Ishikawa (cell line): ENCODE measurements at regions not wholly inside any gene's neighbourhood (a gene's known extent, or its start where the extent isn't known, plus 50 kb on each side); places are given as distances from the start of the nearest gene placed in this dataset.

Source experiments
- CEBPB ChIP-seq: IDR thresholded peaks from 2 replicates; pipeline ENCODE4 v1.6.1; 2012
- CREB1 ChIP-seq: IDR thresholded peaks from 2 replicates; pipeline ENCODE4 v1.6.1; 2012; ENCODE audit warnings: low read depth
- EGR1 ChIP-seq: IDR thresholded peaks from 2 replicates; pipeline ENCODE4 v1.6.1; 2012
- EP300 ChIP-seq: IDR thresholded peaks from 2 replicates; pipeline ENCODE4 v1.6.1; 2012; ENCODE audit warnings: borderline replicate concordance
- FOXM1 ChIP-seq: IDR thresholded peaks from 2 replicates; pipeline ENCODE4 v1.6.1; 2012; ENCODE audit warnings: low read depth, borderline replicate concordance
- MAX ChIP-seq: IDR thresholded peaks from 2 replicates; pipeline ENCODE4 v1.6.1; 2012
- NFIC ChIP-seq: IDR thresholded peaks from 2 replicates; pipeline ENCODE4 v1.6.1; 2012
- RAD21 ChIP-seq: IDR thresholded peaks from 2 replicates; pipeline ENCODE4 v1.6.1; 2012; ENCODE audit warnings: low read depth
- REST ChIP-seq: IDR thresholded peaks from 2 replicates; pipeline ENCODE4 v1.6.1; 2012; ENCODE audit warnings: low read depth, mild to moderate bottlenecking
- TAF1 ChIP-seq: IDR thresholded peaks from 2 replicates; pipeline ENCODE4 v1.6.1; 2012; ENCODE audit warnings: low read depth, mild to moderate bottlenecking
- TCF12 ChIP-seq: IDR thresholded peaks from 2 replicates; pipeline ENCODE4 v1.6.1; 2012; ENCODE audit warnings: low read depth
- TEAD4 ChIP-seq: IDR thresholded peaks from 2 replicates; pipeline ENCODE4 v1.6.1; 2012
- USF1 ChIP-seq: IDR thresholded peaks from 2 replicates; pipeline ENCODE4 v1.6.1; 2012
- YY1 ChIP-seq: IDR thresholded peaks from 2 replicates; pipeline ENCODE4 v1.6.1; 2012; ENCODE audit warnings: low read depth
- ZBTB7A ChIP-seq: IDR thresholded peaks from 2 replicates; pipeline ENCODE4 v1.6.1; 2012; ENCODE audit warnings: low read depth

- TF ChIP-seq TCF12 (no peak), NFIC (no peak), ZBTB7A (no peak), TAF1 (no peak), CREB1 (no peak), TEAD4 (no peak), CEBPB (no peak)
These were observed 323.2 kb upstream of the CCNH start for GRCh38 chr5:87735923-87736322.

GRCh38 chr5:87733897-87734296 is 321.2 kb upstream of the CCNH start:
- TF ChIP-seq MAX (no peak), TEAD4 (no peak), USF1 (no peak), RAD21 (no peak), TAF1 (no peak), EP300 (no peak), REST (no peak), CREB1 (no peak)

- TF ChIP-seq FOXM1 = no peak
- no peak for TF ChIP-seq USF1
- no peak for TF ChIP-seq TEAD4
- TF ChIP-seq CREB1 = no peak
- no peak for TF ChIP-seq TCF12
- no peak for TF ChIP-seq RAD21
- no peak for TF ChIP-seq TAF1
- TF ChIP-seq CEBPB = no peak
- no peak for TF ChIP-seq MAX
- no peak for TF ChIP-seq REST
- no peak for TF ChIP-seq EGR1
- TF ChIP-seq NFIC = no peak
- no peak for TF ChIP-seq EP300
- no peak for TF ChIP-seq YY1
- no peak for TF ChIP-seq ZBTB7A
These were observed 320.4 kb upstream of the CCNH start for GRCh38 chr5:87732875-87733768.

GRCh38 chr5:87729781-87730180 is 317.1 kb upstream of the CCNH start:
- TF ChIP-seq TEAD4 = no peak
- TF ChIP-seq FOXM1 = no peak
- TF ChIP-seq TCF12 = no peak
- no peak for TF ChIP-seq ZBTB7A
- no peak for TF ChIP-seq USF1
- TF ChIP-seq TAF1 = no peak
- no peak for TF ChIP-seq MAX
- TF ChIP-seq EP300 = no peak
- no peak for TF ChIP-seq EGR1
- no peak for TF ChIP-seq NFIC
- no peak for TF ChIP-seq CREB1
- no peak for TF ChIP-seq CEBPB

- no peak for TF ChIP-seq NFIC
These were observed 309.6 kb upstream of the CCNH start for GRCh38 chr5:87722286-87722685.

- TF ChIP-seq FOXM1 (no peak), MAX (no peak), CREB1 (no peak), USF1 (no peak), REST (no peak), TAF1 (no peak), YY1 (no peak), RAD21 (no peak)
These were observed 305.0 kb upstream of the CCNH start for GRCh38 chr5:87717761-87718160.
